ENCODE measurements at regions not wholly inside any gene's neighbourhood (a gene's known extent, or its start where the extent isn't known, plus 50 kb on each side); places are given as distances from the start of the nearest gene placed in this dataset.

GRCh38 chr2:37857575-37858399 lies 67.3 kb upstream of the RMDN2 start:
- Histone ChIP-seq H3K4me1 (ENCODE audit: control insufficient read depth, insufficient read depth, low read length) (peaks cover 19% of the 10 kb centered on the region), H3K27me3 (ENCODE audit: control insufficient read depth, insufficient read depth, low read length) (no peaks in the 10 kb centered on the region), H3K27ac (ENCODE audit: low read length) (no peak overlapping the region), H3K36me3 (ENCODE audit: control insufficient read depth, insufficient read depth, low read length) (no peaks in the 10 kb centered on the region), H3K4me3 (ENCODE audit: low read length) (no peak overlapping the region), H3K9me3 (replicated peaks; ENCODE audit: control insufficient read depth, low read depth, low read length) (peaks cover 7% of the 10 kb centered on the region)
- no peak for DNase-seq
- WGBS (ENCODE audit: insufficient coverage), result 73% methylated on average over 5 of the region's 11 CpGs

GRCh38 chr2:37858400-37858711 lies 66.7 kb upstream of the RMDN2 start:
- no peak overlapping the region for H3K27ac ChIP-seq (ENCODE audit: low read length)
- H3K4me1 ChIP-seq (ENCODE audit: control insufficient read depth, insufficient read depth, low read length), result peaks cover 19% of the 10 kb centered on the region

GRCh38 chr2:37858725-37859267 lies 66.3 kb upstream of the RMDN2 start:
- Histone ChIP-seq H3K4me3 (ENCODE audit: low read length) (no peak overlapping the region), H3K36me3 (ENCODE audit: control insufficient read depth, insufficient read depth, low read length) (no peaks in the 10 kb centered on the region), H3K27ac (ENCODE audit: low read length) (no peak overlapping the region), H3K4me1 (ENCODE audit: control insufficient read depth, insufficient read depth, low read length) (peaks cover 19% of the 10 kb centered on the region), H3K27me3 (ENCODE audit: control insufficient read depth, insufficient read depth, low read length) (no peaks in the 10 kb centered on the region), H3K9me3 (replicated peaks; ENCODE audit: control insufficient read depth, low read depth, low read length) (peaks cover 7% of the 10 kb centered on the region)
- 63% methylated on average over 3 of the region's 5 CpGs for WGBS (ENCODE audit: insufficient coverage)
- DNase-seq, result no peak

More at GRCh38 chr2:37858400-37858711, 66.7 kb upstream of the RMDN2 start:
- Histone ChIP-seq H3K9me3 (replicated peaks; ENCODE audit: control insufficient read depth, low read depth, low read length) (peaks cover 7% of the 10 kb centered on the region), H3K27me3 (ENCODE audit: control insufficient read depth, insufficient read depth, low read length) (no peaks in the 10 kb centered on the region), H3K36me3 (ENCODE audit: control insufficient read depth, insufficient read depth, low read length) (no peaks in the 10 kb centered on the region), H3K4me3 (ENCODE audit: low read length) (no peak overlapping the region)
- DNase-seq, result no peak
- WGBS (ENCODE audit: insufficient coverage), result 39% methylated on average over 2 of the region's 2 CpGs

- Histone ChIP-seq H3K4me1 (ENCODE audit: control insufficient read depth, insufficient read depth, low read length) (peaks cover 6% of the 10 kb centered on the region), H3K9me3 (replicated peaks; ENCODE audit: control insufficient read depth, low read depth, low read length) (peaks cover 7% of the 10 kb centered on the region), H3K36me3 (ENCODE audit: control insufficient read depth, insufficient read depth, low read length) (no peaks in the 10 kb centered on the region), H3K27ac (ENCODE audit: low read length) (no peak overlapping the region), H3K4me3 (ENCODE audit: low read length) (no peak overlapping the region), H3K27me3 (ENCODE audit: control insufficient read depth, insufficient read depth, low read length) (no peaks in the 10 kb centered on the region)
- WGBS (ENCODE audit: insufficient coverage), result 80% methylated on average over 3 of the region's 5 CpGs
- DNase-seq, result no peak
Measured at GRCh38 chr2:37862620-37863019, 62.5 kb upstream of the RMDN2 start.

GRCh38 chr2:37864217-37864616 lies 60.9 kb upstream of the RMDN2 start:
- H3K4me3 ChIP-seq (ENCODE audit: low read length), result no peak overlapping the region
- WGBS (ENCODE audit: insufficient coverage), result no CpG with 5 or more reads among the region's 2 CpGs
- no peaks in the 10 kb centered on the region for H3K27me3 ChIP-seq (ENCODE audit: control insufficient read depth, insufficient read depth, low read length)
- no peaks in the 10 kb centered on the region for H3K36me3 ChIP-seq (ENCODE audit: control insufficient read depth, insufficient read depth, low read length)
- H3K9me3 ChIP-seq (replicated peaks; ENCODE audit: control insufficient read depth, low read depth, low read length), result peaks cover 4% of the 10 kb centered on the region
- DNase-seq, result no peak
- no peak overlapping the region for H3K27ac ChIP-seq (ENCODE audit: low read length)
- H3K4me1 ChIP-seq (ENCODE audit: control insufficient read depth, insufficient read depth, low read length), result no peaks in the 10 kb centered on the region

GRCh38 chr2:37865640-37866039 lies 59.4 kb upstream of the RMDN2 start:
- Histone ChIP-seq H3K36me3 (ENCODE audit: control insufficient read depth, insufficient read depth, low read length) (no peaks in the 10 kb centered on the region), H3K27ac (ENCODE audit: low read length) (no peak overlapping the region), H3K27me3 (ENCODE audit: control insufficient read depth, insufficient read depth, low read length) (no peaks in the 10 kb centered on the region), H3K9me3 (replicated peaks; ENCODE audit: control insufficient read depth, low read depth, low read length) (no peaks in the 10 kb centered on the region), H3K4me3 (ENCODE audit: low read length) (no peak overlapping the region), H3K4me1 (ENCODE audit: control insufficient read depth, insufficient read depth, low read length) (no peaks in the 10 kb centered on the region)
- no peak for DNase-seq
- 47% methylated on average over 5 of the region's 5 CpGs for WGBS (ENCODE audit: insufficient coverage)

- no peak for DNase-seq
- Histone ChIP-seq H3K27ac (ENCODE audit: low read length) (no peak overlapping the region), H3K4me1 (ENCODE audit: control insufficient read depth, insufficient read depth, low read length) (peaks cover 2% of the 10 kb centered on the region), H3K9me3 (replicated peaks; ENCODE audit: control insufficient read depth, low read depth, low read length) (no peaks in the 10 kb centered on the region), H3K4me3 (ENCODE audit: low read length) (no peak overlapping the region), H3K36me3 (ENCODE audit: control insufficient read depth, insufficient read depth, low read length) (no peaks in the 10 kb centered on the region), H3K27me3 (ENCODE audit: control insufficient read depth, insufficient read depth, low read length) (no peaks in the 10 kb centered on the region)
- WGBS (ENCODE audit: insufficient coverage), result 75% methylated on average over 4 of the region's 5 CpGs
Measured at GRCh38 chr2:37866171-37866934, 58.7 kb upstream of the RMDN2 start.

GRCh38 chr2:37867166-37867565 lies 57.9 kb upstream of the RMDN2 start:
- DNase-seq, result no peak
- WGBS (ENCODE audit: insufficient coverage), result no CpG with 5 or more reads among the region's 2 CpGs
- no peaks in the 10 kb centered on the region for H3K36me3 ChIP-seq (ENCODE audit: control insufficient read depth, insufficient read depth, low read length)
- H3K9me3 ChIP-seq (replicated peaks; ENCODE audit: control insufficient read depth, low read depth, low read length), result no peaks in the 10 kb centered on the region
- no peak overlapping the region for H3K4me3 ChIP-seq (ENCODE audit: low read length)
- no peak overlapping the region for H3K27ac ChIP-seq (ENCODE audit: low read length)
- no peaks in the 10 kb centered on the region for H3K27me3 ChIP-seq (ENCODE audit: control insufficient read depth, insufficient read depth, low read length)
- peaks cover 5% of the 10 kb centered on the region for H3K4me1 ChIP-seq (ENCODE audit: control insufficient read depth, insufficient read depth, low read length)

GRCh38 chr2:37868866-37869265 lies 56.2 kb upstream of the RMDN2 start:
- H3K4me1 ChIP-seq (ENCODE audit: control insufficient read depth, insufficient read depth, low read length), result peaks cover 9% of the 10 kb centered on the region
- no peaks in the 10 kb centered on the region for H3K9me3 ChIP-seq (replicated peaks; ENCODE audit: control insufficient read depth, low read depth, low read length)
- DNase-seq, result no peak
- H3K36me3 ChIP-seq (ENCODE audit: control insufficient read depth, insufficient read depth, low read length), result no peaks in the 10 kb centered on the region
- peaks cover 3% of the 10 kb centered on the region for H3K27me3 ChIP-seq (ENCODE audit: control insufficient read depth, insufficient read depth, low read length)
- WGBS (ENCODE audit: insufficient coverage), result 100% methylated on average over 1 of the region's 2 CpGs
- no peak overlapping the region for H3K27ac ChIP-seq (ENCODE audit: low read length)
- no peak overlapping the region for H3K4me3 ChIP-seq (ENCODE audit: low read length)

GRCh38 chr2:37869304-37869703 lies 55.8 kb upstream of the RMDN2 start:
- H3K4me1 ChIP-seq (ENCODE audit: control insufficient read depth, insufficient read depth, low read length), result peaks cover 9% of the 10 kb centered on the region
- H3K4me3 ChIP-seq (ENCODE audit: low read length), result no peak overlapping the region
- DNase-seq, result no peak
- H3K27ac ChIP-seq (ENCODE audit: low read length), result no peak overlapping the region
- no peaks in the 10 kb centered on the region for H3K36me3 ChIP-seq (ENCODE audit: control insufficient read depth, insufficient read depth, low read length)
- H3K9me3 ChIP-seq (replicated peaks; ENCODE audit: control insufficient read depth, low read depth, low read length), result no peaks in the 10 kb centered on the region
- H3K27me3 ChIP-seq (ENCODE audit: control insufficient read depth, insufficient read depth, low read length), result peaks cover 3% of the 10 kb centered on the region
- WGBS (ENCODE audit: insufficient coverage), result no CpG with 5 or more reads among the region's 2 CpGs
